ENCODE measurements at regions not wholly inside any gene's neighbourhood (a gene's known extent, or its start where the extent isn't known, plus 50 kb on each side); places are given as distances from the start of the nearest gene placed in this dataset.

- TF ChIP-seq CTCF (IDR thresholded peaks at IDR 0.05) (no peak), POLR2A (IDR thresholded peaks at IDR 0.05) (no peak)
Measured at GRCh38 chr2:161048317-161048716, 111.9 kb upstream of the TANK start.
